ENCODE measurements at regions not wholly inside any gene's neighbourhood (a gene's known extent, or its start where the extent isn't known, plus 50 kb on each side); places are given as distances from the start of the nearest gene placed in this dataset.

DNA sequence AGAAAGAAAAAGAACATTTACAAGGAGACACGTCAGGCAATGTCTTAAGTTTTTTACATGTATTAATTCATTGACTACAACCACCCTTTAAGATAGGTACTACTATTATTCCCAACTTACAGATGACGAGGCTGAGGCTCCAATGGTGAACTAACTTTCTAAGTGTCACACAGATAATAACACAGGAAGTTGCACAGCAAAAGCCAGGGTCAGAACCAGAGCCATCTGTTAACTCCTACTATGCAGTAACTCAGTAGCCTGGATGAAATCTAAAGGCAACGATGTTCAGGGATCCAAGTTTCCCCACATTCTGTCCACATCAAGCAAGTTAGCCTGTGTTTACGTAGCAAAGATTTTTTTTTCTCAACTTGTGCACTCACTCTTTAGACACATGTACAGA lies 371.7 kb downstream of the PTPRC start:
- TF ChIP-seq, protein P1, sequence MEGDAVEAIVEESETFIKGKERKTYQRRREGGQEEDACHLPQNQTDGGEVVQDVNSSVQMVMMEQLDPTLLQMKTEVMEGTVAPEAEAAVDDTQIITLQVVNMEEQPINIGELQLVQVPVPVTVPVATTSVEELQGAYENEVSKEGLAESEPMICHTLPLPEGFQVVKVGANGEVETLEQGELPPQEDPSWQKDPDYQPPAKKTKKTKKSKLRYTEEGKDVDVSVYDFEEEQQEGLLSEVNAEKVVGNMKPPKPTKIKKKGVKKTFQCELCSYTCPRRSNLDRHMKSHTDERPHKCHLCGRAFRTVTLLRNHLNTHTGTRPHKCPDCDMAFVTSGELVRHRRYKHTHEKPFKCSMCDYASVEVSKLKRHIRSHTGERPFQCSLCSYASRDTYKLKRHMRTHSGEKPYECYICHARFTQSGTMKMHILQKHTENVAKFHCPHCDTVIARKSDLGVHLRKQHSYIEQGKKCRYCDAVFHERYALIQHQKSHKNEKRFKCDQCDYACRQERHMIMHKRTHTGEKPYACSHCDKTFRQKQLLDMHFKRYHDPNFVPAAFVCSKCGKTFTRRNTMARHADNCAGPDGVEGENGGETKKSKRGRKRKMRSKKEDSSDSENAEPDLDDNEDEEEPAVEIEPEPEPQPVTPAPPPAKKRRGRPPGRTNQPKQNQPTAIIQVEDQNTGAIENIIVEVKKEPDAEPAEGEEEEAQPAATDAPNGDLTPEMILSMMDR (IDR thresholded peaks at IDR 0.05; ENCODE audit: insufficient read depth, low read depth, low read length): no peak
- TF ChIP-seq EZH2 (IDR thresholded peaks at IDR 0.05; ENCODE audit: insufficient read depth, low read length): no peak

Data from astrocyte (in vitro differentiated cells and primary cell).